GM23338 (cell line): ENCODE measurements at regions not wholly inside any gene's neighbourhood (a gene's known extent, or its start where the extent isn't known, plus 50 kb on each side); places are given as distances from the start of the nearest gene placed in this dataset.

Source experiments
- ATAC-seq: fragments of 200-7000 bp; cut with Tn5 transposase; 3 replicates; pipeline ENCODE4 v1.9.1; 2020
- DNase-seq: peaks from one replicate; pipeline ENCODE4 v3.0.0-alpha.2; 2015; ENCODE audit warnings: low spot score
- H2AFZ ChIP-seq: fragments of 200-600 bp; sonication (generic); 2 replicates; pipeline ENCODE4 v1.8.0; 2016; ENCODE audit warnings: antibody characterized with exemption, mild to moderate bottlenecking, moderate library complexity
- H3F3A ChIP-seq: fragments of 200-600 bp; sonication (generic); replicated peaks from 2 replicates; pipeline ENCODE4 v1.8.0; 2017; ENCODE audit warnings: antibody characterized with exemption, mixed run types, low read depth
- H3K27ac ChIP-seq: fragments of 200-600 bp; sonication (generic); 2 replicates; pipeline ENCODE4 v1.6.1; 2016; ENCODE audit warnings: low read depth
- H3K27me3 ChIP-seq: fragments of 200-600 bp; sonication (generic); 2 replicates; pipeline ENCODE4 v1.8.0; 2016; ENCODE audit warnings: mild to moderate bottlenecking, mixed run types, moderate library complexity; ENCODE audit not compliant: insufficient read depth
- H3K36me3 ChIP-seq: fragments of 200-600 bp; sonication (generic); 2 replicates; pipeline ENCODE4 v1.8.0; 2016; ENCODE audit warnings: mild to moderate bottlenecking; ENCODE audit not compliant: insufficient read depth
- H3K4me1 ChIP-seq: fragments of 200-600 bp; sonication (generic); 2 replicates; pipeline ENCODE4 v1.8.0; 2016; ENCODE audit warnings: mild to moderate bottlenecking, moderate library complexity; ENCODE audit not compliant: insufficient read depth
- H3K4me2 ChIP-seq: fragments of 200-600 bp; sonication (generic); 2 replicates; pipeline ENCODE4 v1.7.1; 2017; ENCODE audit warnings: mixed run types
- H3K4me3 ChIP-seq: fragments of 200-600 bp; sonication (generic); 2 replicates; pipeline ENCODE4 v1.6.1; 2016; ENCODE audit warnings: mixed run types
- H3K79me2 ChIP-seq: fragments of 200-600 bp; sonication (generic); replicated peaks from 2 replicates; pipeline ENCODE4 v1.8.0; 2017; ENCODE audit warnings: mild to moderate bottlenecking; ENCODE audit not compliant: insufficient read depth
- H3K9me2 ChIP-seq: fragments of 200-600 bp; sonication (generic); 2 replicates; pipeline ENCODE4 v1.8.0; 2017; ENCODE audit not compliant: insufficient read depth
- H4K20me1 ChIP-seq: fragments of 200-600 bp; sonication (generic); replicated peaks from 2 replicates; pipeline ENCODE4 v1.8.0; 2017; ENCODE audit warnings: mild to moderate bottlenecking; ENCODE audit not compliant: insufficient read depth
- H3K27ac Mint-ChIP-seq: 2 replicates; pipeline ENCODE4 v1.8.0; 2020; ENCODE audit warnings: inconsistent platforms, mild to moderate bottlenecking, moderate library complexity, mixed read lengths
- H3K27me3 Mint-ChIP-seq: 3 replicates; pipeline ENCODE4 v1.8.0; 2022; ENCODE audit warnings: low read depth, mild to moderate bottlenecking, moderate library complexity, mixed read lengths, inconsistent platforms; ENCODE audit not compliant: insufficient read depth, poor library complexity
- H3K36me3 Mint-ChIP-seq: 3 replicates; pipeline ENCODE4 v1.8.0; 2021; ENCODE audit warnings: low read depth, mild to moderate bottlenecking, inconsistent platforms, moderate library complexity, mixed read lengths
- H3K4me1 Mint-ChIP-seq: 3 replicates; pipeline ENCODE4 v1.8.0; 2020; ENCODE audit warnings: mild to moderate bottlenecking, inconsistent platforms, mixed read lengths
- H3K4me3 Mint-ChIP-seq: 3 replicates; pipeline ENCODE4 v1.8.0; 2021; ENCODE audit warnings: moderate library complexity, mild to moderate bottlenecking, inconsistent platforms, mixed read lengths
- H3K9me3 Mint-ChIP-seq: 3 replicates; pipeline ENCODE4 v1.8.0; 2020; ENCODE audit warnings: moderate library complexity, mild to moderate bottlenecking, inconsistent platforms, mixed read lengths
- EZH2 ChIP-seq: fragments of 200-600 bp; sonication (generic); IDR thresholded peaks from one replicate; pipeline ENCODE4 v1.8.0; 2017; ENCODE audit warnings: antibody characterized with exemption, mild to moderate bottlenecking, low read depth; ENCODE audit not compliant: unreplicated experiment
- EZH2phosphoT487 ChIP-seq: fragments of 200-600 bp; sonication (generic); IDR thresholded peaks from one replicate; pipeline ENCODE4 v1.8.1; 2018; ENCODE audit warnings: antibody characterized with exemption; ENCODE audit not compliant: unreplicated experiment
- JUNB ChIP-seq: IDR thresholded peaks from one replicate; pipeline ENCODE4 v1.6.1; 2016; ENCODE audit warnings: antibody characterized with exemption; ENCODE audit not compliant: unreplicated experiment
- POLR2AphosphoS5 ChIP-seq: IDR thresholded peaks from 2 replicates; pipeline ENCODE4 v1.6.1; 2016; ENCODE audit warnings: antibody characterized with exemption, low read depth
- TF ChIP-seq, protein P1 (sequence below), 2 experiments: fragments of 200-600 bp in 1 of 2; sonication (generic) in 1 of 2; conservative IDR thresholded peaks; 2 replicates each; pipeline versions ENCODE4 v1.5.1 to v1.6.1; 2016 to 2017; ENCODE audit warnings: antibody characterized with exemption in 2 of 2, low read depth in 2 of 2, mild to moderate bottlenecking in 2 of 2, moderate library complexity in 1 of 2
- TF ChIP-seq, protein P2 (sequence below): fragments of 250-450 bp; sonication (Bioruptor Pico); IDR thresholded peaks from 2 replicates; pipeline ENCODE4 v1.5.0; 2020; ENCODE audit warnings: mild to moderate bottlenecking, moderate library complexity

DNA sequence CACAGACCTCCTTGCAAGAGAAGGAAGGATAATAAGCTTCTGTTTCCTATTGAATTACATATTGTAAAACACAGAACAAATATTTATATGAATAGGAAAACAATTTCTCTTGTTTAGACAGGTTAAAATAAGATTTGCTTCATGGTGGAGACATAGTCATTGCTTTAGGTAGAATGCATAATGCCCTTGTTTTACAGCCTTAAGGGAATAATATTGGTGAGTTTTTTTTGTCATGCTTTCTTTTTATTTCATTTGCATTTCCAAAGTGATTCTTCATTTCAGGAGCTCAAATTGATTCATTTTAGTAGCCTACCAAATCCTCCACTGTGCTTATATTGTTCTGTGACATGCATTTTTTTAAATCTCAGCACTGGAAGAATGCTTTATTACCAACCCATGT lies 690.7 kb downstream of the OLFM4 start:
- Histone ChIP-seq H3K36me3 (no peaks in the 10 kb centered on the region), H2AFZ (no peak overlapping the region), H3K79me2 (no peaks in the 10 kb centered on the region), H3K9me2 (no peaks in the 10 kb centered on the region), H4K20me1 (no peaks in the 10 kb centered on the region), H3K4me1 (no peaks in the 10 kb centered on the region), H3F3A (no peaks in the 10 kb centered on the region), H3K4me3 (no peak overlapping the region), H3K4me2 (no peak overlapping the region), H3K27ac (no peak overlapping the region), H3K27me3 (no peaks in the 10 kb centered on the region)
- H3K36me3 Mint-ChIP-seq = peaks cover 15% of the 10 kb centered on the region
- no peak overlapping the region for H3K4me3 Mint-ChIP-seq
- TF ChIP-seq POLR2AphosphoS5 = no peak
- TF ChIP-seq JUNB = no peak
- no peaks in the 10 kb centered on the region for H3K4me1 Mint-ChIP-seq
- no peaks in the 10 kb centered on the region for H3K27me3 Mint-ChIP-seq
- peaks cover 23% of the 10 kb centered on the region for H3K9me3 Mint-ChIP-seq
- DNase-seq = no peak
- no peak for ATAC-seq
- H3K27ac Mint-ChIP-seq = no peak overlapping the region

DNA sequence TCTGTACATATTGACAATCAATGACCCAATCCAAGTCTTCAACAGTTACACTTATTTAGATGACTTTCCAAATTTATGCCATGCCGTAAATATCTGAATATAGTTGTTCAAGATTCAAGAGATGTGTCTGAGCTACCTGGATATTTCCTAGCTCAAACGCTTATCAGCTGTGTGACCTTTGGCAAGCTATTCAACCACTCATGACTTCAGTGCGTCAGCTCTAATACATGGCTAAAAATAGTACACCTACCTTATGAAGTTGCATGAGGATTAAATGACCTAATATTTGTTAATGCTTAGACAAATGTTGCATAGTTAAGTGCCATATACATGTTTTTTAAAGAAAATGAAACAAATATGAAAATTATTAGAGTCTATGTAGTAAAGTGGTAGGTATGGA lies 704.1 kb downstream of the OLFM4 start:
- H3K4me1 Mint-ChIP-seq = no peaks in the 10 kb centered on the region
- no peak for ATAC-seq
- no peak overlapping the region for H3K4me3 ChIP-seq
- no peak overlapping the region for H3K4me2 ChIP-seq
- no peaks in the 10 kb centered on the region for H3F3A ChIP-seq
- H3K36me3 Mint-ChIP-seq = no peaks in the 10 kb centered on the region
- TF ChIP-seq EZH2 = no peak
- no peak for TF ChIP-seq EZH2phosphoT487
- H3K27me3 Mint-ChIP-seq = peaks cover 2% of the 10 kb centered on the region
- H3K9me2 ChIP-seq = no peaks in the 10 kb centered on the region
- no peak overlapping the region for H3K27ac ChIP-seq
- H3K9me3 Mint-ChIP-seq = no peaks in the 10 kb centered on the region
- no peaks in the 10 kb centered on the region for H4K20me1 ChIP-seq
- H2AFZ ChIP-seq = no peak overlapping the region
- no peaks in the 10 kb centered on the region for H3K79me2 ChIP-seq
- no peaks in the 10 kb centered on the region for H3K36me3 ChIP-seq
- H3K4me3 Mint-ChIP-seq = no peak overlapping the region
- no peak overlapping the region for H3K27ac Mint-ChIP-seq
- H3K4me1 ChIP-seq = no peaks in the 10 kb centered on the region
- no peaks in the 10 kb centered on the region for H3K27me3 ChIP-seq
- no peak for DNase-seq

DNA sequence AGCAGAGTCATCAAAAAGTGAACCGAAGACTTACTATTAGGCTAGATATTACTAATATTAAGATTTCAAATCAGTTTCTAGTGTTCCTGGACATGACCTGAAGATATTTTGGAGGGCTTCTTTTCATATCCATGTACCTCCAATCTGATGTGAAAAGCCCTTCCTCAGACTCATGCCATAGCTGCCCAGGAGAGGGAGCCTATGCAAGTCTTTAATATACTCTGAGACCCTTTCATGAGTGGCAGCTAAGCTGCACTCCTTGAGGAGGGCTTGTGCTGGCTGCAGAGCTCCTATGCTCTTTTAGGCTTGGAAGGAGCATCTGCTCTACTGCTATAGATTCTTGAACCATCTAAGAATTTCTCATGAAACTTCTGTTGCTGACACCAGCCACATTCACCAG lies 715.3 kb downstream of the OLFM4 start:
- DNase-seq (peak; percentile 33), ATAC-seq (peak; percentile 87)
- Histone ChIP-seq H3K4me2 (no peak overlapping the region), H3K9me2 (no peaks in the 10 kb centered on the region), H2AFZ (no peak overlapping the region), H3K36me3 (no peaks in the 10 kb centered on the region), H3K4me1 (peaks cover 10% of the 10 kb centered on the region; the same call in 1 of the 2 replicates), H3K27ac (no peak overlapping the region), H4K20me1 (no peaks in the 10 kb centered on the region), H3F3A (no peaks in the 10 kb centered on the region), H3K27me3 (no peaks in the 10 kb centered on the region), H3K4me3 (no peak overlapping the region), H3K79me2 (no peaks in the 10 kb centered on the region)
- Mint-ChIP-seq H3K4me3 (no peak overlapping the region), H3K27me3 (peaks cover 1% of the 10 kb centered on the region), H3K4me1 (peaks cover 5% of the 10 kb centered on the region; the same call in 2 of the 3 replicates), H3K27ac (no peak overlapping the region), H3K36me3 (no peaks in the 10 kb centered on the region), H3K9me3 (no peaks in the 10 kb centered on the region)
- TF ChIP-seq, protein P1, sequence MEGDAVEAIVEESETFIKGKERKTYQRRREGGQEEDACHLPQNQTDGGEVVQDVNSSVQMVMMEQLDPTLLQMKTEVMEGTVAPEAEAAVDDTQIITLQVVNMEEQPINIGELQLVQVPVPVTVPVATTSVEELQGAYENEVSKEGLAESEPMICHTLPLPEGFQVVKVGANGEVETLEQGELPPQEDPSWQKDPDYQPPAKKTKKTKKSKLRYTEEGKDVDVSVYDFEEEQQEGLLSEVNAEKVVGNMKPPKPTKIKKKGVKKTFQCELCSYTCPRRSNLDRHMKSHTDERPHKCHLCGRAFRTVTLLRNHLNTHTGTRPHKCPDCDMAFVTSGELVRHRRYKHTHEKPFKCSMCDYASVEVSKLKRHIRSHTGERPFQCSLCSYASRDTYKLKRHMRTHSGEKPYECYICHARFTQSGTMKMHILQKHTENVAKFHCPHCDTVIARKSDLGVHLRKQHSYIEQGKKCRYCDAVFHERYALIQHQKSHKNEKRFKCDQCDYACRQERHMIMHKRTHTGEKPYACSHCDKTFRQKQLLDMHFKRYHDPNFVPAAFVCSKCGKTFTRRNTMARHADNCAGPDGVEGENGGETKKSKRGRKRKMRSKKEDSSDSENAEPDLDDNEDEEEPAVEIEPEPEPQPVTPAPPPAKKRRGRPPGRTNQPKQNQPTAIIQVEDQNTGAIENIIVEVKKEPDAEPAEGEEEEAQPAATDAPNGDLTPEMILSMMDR (conservative IDR thresholded peaks at IDR 0.05; ENCODE audit: low read depth in 2 of 2) = peak; percentile 48 to 53
- TF ChIP-seq, protein P2, sequence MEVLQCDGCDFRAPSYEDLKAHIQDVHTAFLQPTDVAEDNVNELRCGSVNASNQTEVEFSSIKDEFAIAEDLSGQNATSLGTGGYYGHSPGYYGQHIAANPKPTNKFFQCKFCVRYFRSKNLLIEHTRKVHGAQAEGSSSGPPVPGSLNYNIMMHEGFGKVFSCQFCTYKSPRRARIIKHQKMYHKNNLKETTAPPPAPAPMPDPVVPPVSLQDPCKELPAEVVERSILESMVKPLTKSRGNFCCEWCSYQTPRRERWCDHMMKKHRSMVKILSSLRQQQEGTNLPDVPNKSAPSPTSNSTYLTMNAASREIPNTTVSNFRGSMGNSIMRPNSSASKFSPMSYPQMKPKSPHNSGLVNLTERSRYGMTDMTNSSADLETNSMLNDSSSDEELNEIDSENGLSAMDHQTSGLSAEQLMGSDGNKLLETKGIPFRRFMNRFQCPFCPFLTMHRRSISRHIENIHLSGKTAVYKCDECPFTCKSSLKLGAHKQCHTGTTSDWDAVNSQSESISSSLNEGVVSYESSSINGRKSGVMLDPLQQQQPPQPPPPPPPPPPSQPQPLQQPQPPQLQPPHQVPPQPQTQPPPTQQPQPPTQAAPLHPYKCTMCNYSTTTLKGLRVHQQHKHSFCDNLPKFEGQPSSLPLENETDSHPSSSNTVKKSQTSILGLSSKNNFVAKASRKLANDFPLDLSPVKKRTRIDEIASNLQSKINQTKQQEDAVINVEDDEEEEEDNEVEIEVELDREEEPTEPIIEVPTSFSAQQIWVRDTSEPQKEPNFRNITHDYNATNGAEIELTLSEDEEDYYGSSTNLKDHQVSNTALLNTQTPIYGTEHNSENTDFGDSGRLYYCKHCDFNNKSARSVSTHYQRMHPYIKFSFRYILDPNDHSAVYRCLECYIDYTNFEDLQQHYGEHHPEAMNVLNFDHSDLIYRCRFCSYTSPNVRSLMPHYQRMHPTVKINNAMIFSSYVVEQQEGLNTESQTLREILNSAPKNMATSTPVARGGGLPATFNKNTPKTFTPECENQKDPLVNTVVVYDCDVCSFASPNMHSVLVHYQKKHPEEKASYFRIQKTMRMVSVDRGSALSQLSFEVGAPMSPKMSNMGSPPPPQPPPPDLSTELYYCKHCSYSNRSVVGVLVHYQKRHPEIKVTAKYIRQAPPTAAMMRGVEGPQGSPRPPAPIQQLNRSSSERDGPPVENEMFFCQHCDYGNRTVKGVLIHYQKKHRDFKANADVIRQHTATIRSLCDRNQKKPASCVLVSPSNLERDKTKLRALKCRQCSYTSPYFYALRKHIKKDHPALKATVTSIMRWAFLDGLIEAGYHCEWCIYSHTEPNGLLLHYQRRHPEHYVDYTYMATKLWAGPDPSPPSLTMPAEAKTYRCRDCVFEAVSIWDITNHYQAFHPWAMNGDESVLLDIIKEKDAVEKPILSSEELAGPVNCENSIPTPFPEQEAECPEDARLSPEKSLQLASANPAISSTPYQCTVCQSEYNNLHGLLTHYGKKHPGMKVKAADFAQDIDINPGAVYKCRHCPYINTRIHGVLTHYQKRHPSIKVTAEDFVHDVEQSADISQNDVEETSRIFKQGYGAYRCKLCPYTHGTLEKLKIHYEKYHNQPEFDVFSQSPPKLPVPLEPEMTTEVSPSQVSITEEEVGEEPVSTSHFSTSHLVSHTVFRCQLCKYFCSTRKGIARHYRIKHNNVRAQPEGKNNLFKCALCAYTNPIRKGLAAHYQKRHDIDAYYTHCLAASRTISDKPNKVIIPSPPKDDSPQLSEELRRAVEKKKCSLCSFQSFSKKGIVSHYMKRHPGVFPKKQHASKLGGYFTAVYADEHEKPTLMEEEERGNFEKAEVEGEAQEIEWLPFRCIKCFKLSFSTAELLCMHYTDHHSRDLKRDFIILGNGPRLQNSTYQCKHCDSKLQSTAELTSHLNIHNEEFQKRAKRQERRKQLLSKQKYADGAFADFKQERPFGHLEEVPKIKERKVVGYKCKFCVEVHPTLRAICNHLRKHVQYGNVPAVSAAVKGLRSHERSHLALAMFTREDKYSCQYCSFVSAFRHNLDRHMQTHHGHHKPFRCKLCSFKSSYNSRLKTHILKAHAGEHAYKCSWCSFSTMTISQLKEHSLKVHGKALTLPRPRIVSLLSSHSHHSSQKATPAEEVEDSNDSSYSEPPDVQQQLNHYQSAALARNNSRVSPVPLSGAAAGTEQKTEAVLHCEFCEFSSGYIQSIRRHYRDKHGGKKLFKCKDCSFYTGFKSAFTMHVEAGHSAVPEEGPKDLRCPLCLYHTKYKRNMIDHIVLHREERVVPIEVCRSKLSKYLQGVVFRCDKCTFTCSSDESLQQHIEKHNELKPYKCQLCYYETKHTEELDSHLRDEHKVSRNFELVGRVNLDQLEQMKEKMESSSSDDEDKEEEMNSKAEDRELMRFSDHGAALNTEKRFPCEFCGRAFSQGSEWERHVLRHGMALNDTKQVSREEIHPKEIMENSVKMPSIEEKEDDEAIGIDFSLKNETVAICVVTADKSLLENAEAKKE = no peak
